ENCODE measurements at regions not wholly inside any gene's neighbourhood (a gene's known extent, or its start where the extent isn't known, plus 50 kb on each side); places are given as distances from the start of the nearest gene placed in this dataset.

GRCh38 chr17:64775701-64776570 lies 113.8 kb upstream of the SMURF2 start (continued):
- no peak for TF ChIP-seq ZFP90 (CRISPR knock-in tag; IDR thresholded peaks at IDR 0.05; ENCODE audit: borderline replicate concordance)
- TF ChIP-seq ZKSCAN5 (CRISPR knock-in tag; IDR thresholded peaks at IDR 0.05) = no peak
- TF ChIP-seq EED (CRISPR knock-in tag; IDR thresholded peaks at IDR 0.05) = no peak
- no peak for TF ChIP-seq SKI (IDR thresholded peaks at IDR 0.05; ENCODE audit: partially characterized antibody)
- 0 out of 2 replicates have a peak, but pooled peaks have one; percentile 7 for TF ChIP-seq ZNF431 (CRISPR knock-in tag; IDR thresholded peaks at IDR 0.05; ENCODE audit: borderline replicate concordance, low read depth)
- no peak for TF ChIP-seq EZH2 (conservative IDR thresholded peaks at IDR 0.05; ENCODE audit: low read depth, low read length)
- TF ChIP-seq ZBTB7A (CRISPR knock-in tag; IDR thresholded peaks at IDR 0.05) = 0 out of 2 replicates have a peak, but pooled peaks have one; percentile 21
- no peak for TF ChIP-seq CCDC6 (CRISPR knock-in tag; IDR thresholded peaks at IDR 0.05)

GRCh38 chr17:64774888-64775540 lies 112.9 kb upstream of the SMURF2 start:
- peaks cover 49% of the 10 kb centered on the region for H3K4me1 ChIP-seq (ENCODE audit: insufficient read depth, low read length)
- no peak for DNase-seq (ENCODE audit: low spot score)
- no TSS peak for BruUV-seq (replicated peaks)
- ChIA-PET CTCF (ENCODE audit: low intra/inter-chr PET ratio, low total read pairs) (no interaction called here), POLR2A (interaction anchor here (1.0 to 3.0 kb wide), 6 partner anchors 11 to 269 kb away, joined by 3 to 11 read pairs (median 4); partner anchors contain the start of genes CEP95 and DDX5)
- peak overlapping the region; percentile 73 for H2AFZ ChIP-seq (ENCODE audit: low read length)
- H3K9me3 ChIP-seq (ENCODE audit: low read length) = no peaks in the 10 kb centered on the region
- in situ Hi-C loops (cut with HindIII; ENCODE audit: extremely low pct_ligation_motif_present, low pct_unique_long_range_greater_than_20kb) (no loop called here), intact Hi-C loops (cut with micrococcal nuclease; ENCODE audit: unreplicated experiment) (loop anchor here (5.0 kb wide), 1 partner anchor 113 kb away; the partner anchor contains the start of gene SMURF2)
- H3K9ac ChIP-seq (ENCODE audit: insufficient read depth, low read depth, low read length) = no peak overlapping the region; the same call in 1 of the 2 replicates
- 53% methylated on average over 10 of the region's 10 CpGs for WGBS (ENCODE audit: low lambda C conversion rate)
- peak overlapping the region in 2 of 3 experiments; percentile 88 to 92; a peak in 1 of 6 replicates for H3K4me3 ChIP-seq (replicated peaks in 1 of 3; ENCODE audit: insufficient read depth in 1 of 3, low read depth in 2 of 3, low read length in 3 of 3)
- H3K79me2 ChIP-seq (ENCODE audit: insufficient read depth, low read length) = peaks cover 13% of the 10 kb centered on the region
- ATAC-seq = peak; percentile 2
- no peaks in the 10 kb centered on the region for H4K20me1 ChIP-seq (ENCODE audit: insufficient read depth, low read length)
- no peaks in the 10 kb centered on the region for H3K36me3 ChIP-seq (replicated peaks in 1 of 2; ENCODE audit: control insufficient read depth in 1 of 2, insufficient read depth in 2 of 2, low read length in 2 of 2)
- H3K4me2 ChIP-seq (ENCODE audit: low read depth, low read length) = peak overlapping the region; percentile 98
- H3K27me3 ChIP-seq (ENCODE audit: control insufficient read depth in 1 of 2, insufficient read depth in 2 of 2, low read length in 2 of 2) = no peaks in the 10 kb centered on the region
- H3K27ac ChIP-seq (ENCODE audit: extremely low read length, insufficient read depth, low read length) = peak overlapping the region; percentile 61
- FAIRE-seq = no peak
- TF ChIP-seq GLI4 (CRISPR knock-in tag; IDR thresholded peaks at IDR 0.05; ENCODE audit: borderline replicate concordance) (no peak), CAMTA2 (CRISPR knock-in tag; IDR thresholded peaks at IDR 0.05; ENCODE audit: borderline replicate concordance) (no peak), HOXA5 (CRISPR knock-in tag; IDR thresholded peaks at IDR 0.05) (no peak), JUNB (CRISPR knock-in tag; IDR thresholded peaks at IDR 0.05; ENCODE audit: borderline replicate concordance) (no peak), TFDP2 (CRISPR knock-in tag; IDR thresholded peaks at IDR 0.05) (no peak), CERS6 (CRISPR knock-in tag; IDR thresholded peaks at IDR 0.05) (no peak), BRF2 (CRISPR knock-in tag; IDR thresholded peaks at IDR 0.05) (no peak), HOXA3 (CRISPR knock-in tag; IDR thresholded peaks at IDR 0.05) (no peak), ZFYVE20 (CRISPR knock-in tag; IDR thresholded peaks at IDR 0.05; ENCODE audit: borderline replicate concordance, low read depth) (no peak)

All from HepG2 (cell line).